ENCODE measurements at regions not wholly inside any gene's neighbourhood (a gene's known extent, or its start where the extent isn't known, plus 50 kb on each side); places are given as distances from the start of the nearest gene placed in this dataset.

GRCh38 chr21:23531444-23531843 is 2075.8 kb downstream of the MRPL39 start:
- Histone ChIP-seq H3K9ac (ENCODE audit: low read length) (no peak overlapping the region), H4K20me1 (ENCODE audit: insufficient read depth) (no peaks in the 10 kb centered on the region), H2AFZ (ENCODE audit: low read depth, low read length) (no peak overlapping the region), H3K9me2 (ENCODE audit: insufficient read depth, low read length) (no peaks in the 10 kb centered on the region), H3K4me2 (ENCODE audit: low read length) (no peak overlapping the region), H3K27ac (ENCODE audit: low read length) (no peak overlapping the region), H3K9me3 (ENCODE audit: low read length) (no peaks in the 10 kb centered on the region), H3K36me3 (ENCODE audit: insufficient read depth, low read length) (no peaks in the 10 kb centered on the region), H3K4me3 (ENCODE audit: low read length) (no peak overlapping the region), H3K27me3 (ENCODE audit: insufficient read depth, low read depth, low read length) (no peaks in the 10 kb centered on the region), H3K79me2 (replicated peaks; ENCODE audit: insufficient read depth, low read length) (no peaks in the 10 kb centered on the region), H3F3A (ENCODE audit: insufficient read depth, low read length, poor library complexity, severe bottlenecking) (no peaks in the 10 kb centered on the region)
- TF ChIP-seq POLR2AphosphoS5 (IDR thresholded peaks at IDR 0.05) (no peak), MXI1 (conservative IDR thresholded peaks at IDR 0.05; ENCODE audit: poor library complexity, severe bottlenecking) (no peak), EZH2 (IDR thresholded peaks at IDR 0.05; ENCODE audit: borderline replicate concordance, insufficient read depth, low read length, poor library complexity, severe bottlenecking) (no peak), EP300 (conservative IDR thresholded peaks at IDR 0.05; ENCODE audit: poor library complexity, severe bottlenecking) (no peak), RAD21 (conservative IDR thresholded peaks at IDR 0.05) (no peak), TAF1 (IDR thresholded peaks at IDR 0.05; ENCODE audit: low read depth) (no peak), SMC3 (conservative IDR thresholded peaks at IDR 0.05; ENCODE audit: poor library complexity) (no peak)
- TF ChIP-seq, protein P1, sequence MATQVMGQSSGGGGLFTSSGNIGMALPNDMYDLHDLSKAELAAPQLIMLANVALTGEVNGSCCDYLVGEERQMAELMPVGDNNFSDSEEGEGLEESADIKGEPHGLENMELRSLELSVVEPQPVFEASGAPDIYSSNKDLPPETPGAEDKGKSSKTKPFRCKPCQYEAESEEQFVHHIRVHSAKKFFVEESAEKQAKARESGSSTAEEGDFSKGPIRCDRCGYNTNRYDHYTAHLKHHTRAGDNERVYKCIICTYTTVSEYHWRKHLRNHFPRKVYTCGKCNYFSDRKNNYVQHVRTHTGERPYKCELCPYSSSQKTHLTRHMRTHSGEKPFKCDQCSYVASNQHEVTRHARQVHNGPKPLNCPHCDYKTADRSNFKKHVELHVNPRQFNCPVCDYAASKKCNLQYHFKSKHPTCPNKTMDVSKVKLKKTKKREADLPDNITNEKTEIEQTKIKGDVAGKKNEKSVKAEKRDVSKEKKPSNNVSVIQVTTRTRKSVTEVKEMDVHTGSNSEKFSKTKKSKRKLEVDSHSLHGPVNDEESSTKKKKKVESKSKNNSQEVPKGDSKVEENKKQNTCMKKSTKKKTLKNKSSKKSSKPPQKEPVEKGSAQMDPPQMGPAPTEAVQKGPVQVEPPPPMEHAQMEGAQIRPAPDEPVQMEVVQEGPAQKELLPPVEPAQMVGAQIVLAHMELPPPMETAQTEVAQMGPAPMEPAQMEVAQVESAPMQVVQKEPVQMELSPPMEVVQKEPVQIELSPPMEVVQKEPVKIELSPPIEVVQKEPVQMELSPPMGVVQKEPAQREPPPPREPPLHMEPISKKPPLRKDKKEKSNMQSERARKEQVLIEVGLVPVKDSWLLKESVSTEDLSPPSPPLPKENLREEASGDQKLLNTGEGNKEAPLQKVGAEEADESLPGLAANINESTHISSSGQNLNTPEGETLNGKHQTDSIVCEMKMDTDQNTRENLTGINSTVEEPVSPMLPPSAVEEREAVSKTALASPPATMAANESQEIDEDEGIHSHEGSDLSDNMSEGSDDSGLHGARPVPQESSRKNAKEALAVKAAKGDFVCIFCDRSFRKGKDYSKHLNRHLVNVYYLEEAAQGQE (IDR thresholded peaks at IDR 0.05; ENCODE audit: borderline replicate concordance), result no peak
- TF ChIP-seq, protein P2, sequence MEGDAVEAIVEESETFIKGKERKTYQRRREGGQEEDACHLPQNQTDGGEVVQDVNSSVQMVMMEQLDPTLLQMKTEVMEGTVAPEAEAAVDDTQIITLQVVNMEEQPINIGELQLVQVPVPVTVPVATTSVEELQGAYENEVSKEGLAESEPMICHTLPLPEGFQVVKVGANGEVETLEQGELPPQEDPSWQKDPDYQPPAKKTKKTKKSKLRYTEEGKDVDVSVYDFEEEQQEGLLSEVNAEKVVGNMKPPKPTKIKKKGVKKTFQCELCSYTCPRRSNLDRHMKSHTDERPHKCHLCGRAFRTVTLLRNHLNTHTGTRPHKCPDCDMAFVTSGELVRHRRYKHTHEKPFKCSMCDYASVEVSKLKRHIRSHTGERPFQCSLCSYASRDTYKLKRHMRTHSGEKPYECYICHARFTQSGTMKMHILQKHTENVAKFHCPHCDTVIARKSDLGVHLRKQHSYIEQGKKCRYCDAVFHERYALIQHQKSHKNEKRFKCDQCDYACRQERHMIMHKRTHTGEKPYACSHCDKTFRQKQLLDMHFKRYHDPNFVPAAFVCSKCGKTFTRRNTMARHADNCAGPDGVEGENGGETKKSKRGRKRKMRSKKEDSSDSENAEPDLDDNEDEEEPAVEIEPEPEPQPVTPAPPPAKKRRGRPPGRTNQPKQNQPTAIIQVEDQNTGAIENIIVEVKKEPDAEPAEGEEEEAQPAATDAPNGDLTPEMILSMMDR (IDR thresholded peaks at IDR 0.05; ENCODE audit: poor library complexity, severe bottlenecking), result no peak

- Histone ChIP-seq H3F3A (ENCODE audit: insufficient read depth, low read length, poor library complexity, severe bottlenecking) (no peaks in the 10 kb centered on the region), H3K36me3 (ENCODE audit: insufficient read depth, low read length) (no peaks in the 10 kb centered on the region), H3K4me2 (ENCODE audit: low read length) (no peak overlapping the region), H3K9ac (ENCODE audit: low read length) (no peak overlapping the region), H2AFZ (ENCODE audit: low read depth, low read length) (no peak overlapping the region), H3K4me3 (ENCODE audit: low read length) (no peak overlapping the region), H3K27me3 (ENCODE audit: insufficient read depth, low read depth, low read length) (no peaks in the 10 kb centered on the region), H3K9me2 (ENCODE audit: insufficient read depth, low read length) (no peaks in the 10 kb centered on the region), H4K20me1 (ENCODE audit: insufficient read depth) (no peaks in the 10 kb centered on the region), H3K9me3 (ENCODE audit: low read length) (no peaks in the 10 kb centered on the region), H3K27ac (ENCODE audit: low read length) (no peak overlapping the region), H3K79me2 (replicated peaks; ENCODE audit: insufficient read depth, low read length) (no peaks in the 10 kb centered on the region)
- no peak for TF ChIP-seq MXI1 (conservative IDR thresholded peaks at IDR 0.05; ENCODE audit: poor library complexity, severe bottlenecking)
- TF ChIP-seq TAF1 (IDR thresholded peaks at IDR 0.05; ENCODE audit: low read depth), result no peak
- no peak for TF ChIP-seq RAD21 (conservative IDR thresholded peaks at IDR 0.05)
- TF ChIP-seq, protein P1 (IDR thresholded peaks at IDR 0.05; ENCODE audit: borderline replicate concordance), result no peak
- TF ChIP-seq, protein P2 (IDR thresholded peaks at IDR 0.05; ENCODE audit: poor library complexity, severe bottlenecking), result no peak
Observed at GRCh38 chr21:23524685-23525084, 2082.6 kb downstream of the MRPL39 start.

Data from neural cell (in vitro differentiated cells).